ENCODE measurements at regions not wholly inside any gene's neighbourhood (a gene's known extent, or its start where the extent isn't known, plus 50 kb on each side); places are given as distances from the start of the nearest gene placed in this dataset.

GRCh38 chr3:24751020-24751419 lies 256.4 kb upstream of the THRB start:
- TF ChIP-seq CTCF (IDR thresholded peaks at IDR 0.05; ENCODE audit: extremely low read depth, insufficient read depth, missing control alignments), result no peak
- in situ Hi-C loops (cut with MboI; ENCODE audit: low pct_unique_long_range_greater_than_20kb, low sequenced_read_pairs, unreplicated experiment), result no loop called here

GRCh38 chr3:24756101-24756888 lies 261.6 kb upstream of the THRB start:
- no peak for TF ChIP-seq CTCF (IDR thresholded peaks at IDR 0.05; ENCODE audit: extremely low read depth, insufficient read depth, missing control alignments)
- no peak for DNase-seq (ENCODE audit: low spot score)
- in situ Hi-C loops (cut with MboI; ENCODE audit: low pct_unique_long_range_greater_than_20kb, low sequenced_read_pairs, unreplicated experiment), result no loop called here

More at GRCh38 chr3:24751020-24751419, 256.4 kb upstream of the THRB start:
- no peak for DNase-seq (ENCODE audit: low spot score)

GRCh38 chr3:24763393-24763792 lies 268.7 kb upstream of the THRB start:
- no peak for TF ChIP-seq CTCF (IDR thresholded peaks at IDR 0.05; ENCODE audit: extremely low read depth, insufficient read depth, missing control alignments)
- no peak for DNase-seq (ENCODE audit: low spot score)
- in situ Hi-C loops (cut with MboI; ENCODE audit: low pct_unique_long_range_greater_than_20kb, low sequenced_read_pairs, unreplicated experiment), result no loop called here

GRCh38 chr3:24764236-24764915 lies 269.7 kb upstream of the THRB start:
- TF ChIP-seq CTCF (IDR thresholded peaks at IDR 0.05; ENCODE audit: extremely low read depth, insufficient read depth, missing control alignments), result no peak
- DNase-seq (ENCODE audit: low spot score), result no peak
- in situ Hi-C loops (cut with MboI; ENCODE audit: low pct_unique_long_range_greater_than_20kb, low sequenced_read_pairs, unreplicated experiment), result no loop called here

- DNase-seq (ENCODE audit: low spot score), result no peak
- no peak for TF ChIP-seq CTCF (IDR thresholded peaks at IDR 0.05; ENCODE audit: extremely low read depth, insufficient read depth, missing control alignments)
- in situ Hi-C loops (cut with MboI; ENCODE audit: low pct_unique_long_range_greater_than_20kb, low sequenced_read_pairs, unreplicated experiment), result no loop called here
Observed at GRCh38 chr3:24765399-24765798, 270.7 kb upstream of the THRB start.

- DNase-seq (ENCODE audit: low spot score), result no peak
- in situ Hi-C loops (cut with MboI; ENCODE audit: low pct_unique_long_range_greater_than_20kb, low sequenced_read_pairs, unreplicated experiment), result no loop called here
- TF ChIP-seq CTCF (IDR thresholded peaks at IDR 0.05; ENCODE audit: extremely low read depth, insufficient read depth, missing control alignments), result no peak
Observed at GRCh38 chr3:24769918-24770317, 275.3 kb upstream of the THRB start.

All from GM13977 (cell line).